ENCODE measurements at regions not wholly inside any gene's neighbourhood (a gene's known extent, or its start where the extent isn't known, plus 50 kb on each side); places are given as distances from the start of the nearest gene placed in this dataset.
"Not testable (repeated sequence)": the region's sequence is repeated elsewhere in the genome, so short reads cannot be mapped to it uniquely, and the experiment has no call there.

DNA sequence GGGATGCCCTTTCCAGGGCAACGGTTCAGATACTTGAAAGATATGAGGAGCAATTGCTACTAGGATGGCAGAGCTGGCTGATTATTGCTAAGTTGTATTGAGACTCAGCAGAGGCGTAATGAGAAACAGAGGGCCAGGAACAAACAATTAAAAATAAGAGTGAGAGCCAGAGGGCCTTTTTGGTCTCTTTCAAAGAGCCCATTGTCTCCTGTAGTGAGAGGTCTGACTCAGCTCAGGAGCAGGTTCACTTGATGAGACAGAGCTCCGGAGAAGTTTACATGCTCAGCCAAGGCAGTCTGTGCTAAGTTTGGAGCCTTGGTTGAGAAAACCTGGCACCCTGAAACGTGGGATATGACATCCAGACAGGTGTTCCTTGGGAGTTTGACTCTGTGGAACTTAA, 303.9 kb upstream of the DLGAP1 start:
- DNase-seq (ENCODE audit: low read depth) = peak; percentile 39
- no peak for TF ChIP-seq CTCF (IDR thresholded peaks at IDR 0.05; ENCODE audit: insufficient read depth, low read depth, low read length, missing control alignments)
- no peak overlapping the region for H3K4me3 ChIP-seq (ENCODE audit: low read depth, low read length)

DNA sequence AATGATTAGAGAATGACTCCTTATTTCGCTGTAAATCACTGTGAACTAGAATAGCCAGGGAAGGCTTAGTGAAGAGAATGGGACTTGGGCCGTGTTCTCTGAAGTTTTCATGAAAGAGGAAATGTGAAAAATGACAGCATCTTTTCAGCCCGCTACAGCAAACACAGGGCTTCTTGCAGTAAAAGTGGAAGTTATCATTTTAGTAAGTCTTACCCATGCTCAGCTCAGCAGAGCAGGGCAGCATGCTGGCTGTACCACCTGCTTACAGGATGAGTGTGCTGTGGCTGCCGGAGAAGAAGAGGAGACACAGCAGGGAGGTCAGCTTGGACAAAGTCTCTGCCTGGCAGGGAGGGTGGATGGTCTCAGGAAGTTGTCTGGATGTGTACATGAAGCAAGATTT, 300.7 kb upstream of the DLGAP1 start:
- TF ChIP-seq CTCF (IDR thresholded peaks at IDR 0.05; ENCODE audit: insufficient read depth, low read depth, low read length, missing control alignments) = no peak
- H3K4me3 ChIP-seq (ENCODE audit: low read depth, low read length) = no peak overlapping the region
- peak; percentile 78 for DNase-seq (ENCODE audit: low read depth)

GRCh38 chr18:4753151-4753550, 298.0 kb upstream of the DLGAP1 start:
- H3K4me3 ChIP-seq (ENCODE audit: low read depth, low read length); DNase-seq (ENCODE audit: low read depth): not testable (repeated sequence)

DNA sequence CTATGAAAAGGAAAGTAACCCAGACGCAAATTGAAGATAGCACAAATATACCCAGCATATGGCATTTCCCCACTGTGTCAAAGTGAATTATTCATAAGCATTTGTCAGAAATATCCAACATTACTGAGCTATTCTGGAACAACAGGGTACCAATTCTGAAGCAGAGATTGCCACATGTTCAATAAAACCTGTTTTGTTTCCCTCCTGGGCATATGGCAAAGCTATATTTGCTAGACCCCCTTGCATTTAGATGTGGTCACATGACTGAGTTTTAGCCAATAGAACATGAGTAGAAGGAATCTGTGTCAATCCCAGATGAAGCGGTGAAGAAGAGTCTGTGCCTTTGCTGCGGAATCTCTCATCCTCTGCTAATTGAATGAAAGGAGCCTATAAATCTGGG, 296.4 kb upstream of the DLGAP1 start:
- no peak overlapping the region for H3K4me3 ChIP-seq (ENCODE audit: low read depth, low read length)
- no peak for DNase-seq (ENCODE audit: low read depth)
- no peak for TF ChIP-seq CTCF (IDR thresholded peaks at IDR 0.05; ENCODE audit: insufficient read depth, low read depth, low read length, missing control alignments)

DNA sequence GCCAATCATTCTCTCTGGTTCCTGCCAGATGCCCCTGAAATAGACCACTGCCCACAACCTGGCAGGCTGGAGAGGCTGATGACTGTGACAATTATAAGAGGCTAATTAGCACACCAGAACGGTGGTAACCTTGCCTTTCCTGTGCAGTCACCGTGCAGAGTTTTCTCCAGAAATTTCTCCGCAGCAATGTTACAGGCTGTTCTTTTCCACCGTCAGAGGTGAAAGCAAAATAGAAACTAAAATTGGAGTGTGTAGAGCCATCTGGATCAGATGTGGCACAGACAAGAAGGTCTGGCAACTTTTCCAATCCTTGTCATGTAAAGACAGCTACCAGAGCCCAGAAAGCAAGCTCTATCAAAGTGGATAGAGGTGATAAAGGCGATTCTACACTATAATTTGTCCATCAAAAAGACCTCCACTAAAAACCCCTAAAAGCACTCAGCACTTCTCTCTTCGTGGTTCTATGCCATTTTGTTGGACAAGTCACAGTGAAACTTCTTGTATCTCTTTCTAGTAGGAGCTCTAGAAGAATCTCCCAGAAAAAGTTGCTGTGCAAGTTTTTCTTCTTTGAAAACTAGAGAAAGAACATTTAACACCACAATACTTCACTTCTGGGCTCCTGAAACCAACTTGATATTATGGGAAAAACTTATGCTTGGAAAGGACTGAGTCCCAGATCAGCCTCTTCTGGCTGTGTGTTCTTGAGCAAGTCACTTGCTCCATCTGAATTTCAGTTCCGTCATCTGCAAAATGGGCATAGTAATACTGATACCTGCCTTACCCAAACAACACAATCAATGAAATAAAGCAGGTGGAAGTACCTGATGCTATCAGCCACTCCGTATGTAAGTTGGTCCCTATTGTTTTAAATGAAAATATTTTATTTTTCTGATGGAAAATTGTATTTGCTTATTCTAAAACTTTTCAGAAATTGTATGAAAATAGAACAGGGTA, 295.6 kb upstream of the DLGAP1 start:
- DNase-seq (ENCODE audit: low read depth) = peak; percentile 19
- TF ChIP-seq CTCF (IDR thresholded peaks at IDR 0.05; ENCODE audit: insufficient read depth, low read depth, low read length, missing control alignments) = no peak
- no peak overlapping the region for H3K4me3 ChIP-seq (ENCODE audit: low read depth, low read length)

DNA sequence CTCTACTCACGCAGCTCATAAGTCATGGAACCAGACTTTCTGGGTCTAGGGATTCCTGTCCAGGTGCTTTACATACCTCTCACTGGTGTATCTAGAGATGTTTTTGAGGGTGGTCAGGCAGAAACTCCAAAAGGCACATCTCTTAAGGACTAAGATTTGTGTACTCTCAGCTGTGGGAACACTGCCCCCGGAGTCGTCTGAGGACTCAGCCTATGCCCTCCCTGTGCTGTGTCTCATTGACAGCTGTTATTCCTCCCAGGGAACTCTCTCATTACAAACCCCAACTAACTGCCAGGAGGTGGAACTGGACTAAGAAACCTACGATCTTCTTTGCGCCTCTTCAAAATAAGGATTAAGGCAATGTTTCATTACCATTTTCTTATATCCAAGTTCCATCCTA, 293.9 kb upstream of the DLGAP1 start:
- no peak overlapping the region for H3K4me3 ChIP-seq (ENCODE audit: low read depth, low read length)
- TF ChIP-seq CTCF (IDR thresholded peaks at IDR 0.05; ENCODE audit: insufficient read depth, low read depth, low read length, missing control alignments) = no peak
- DNase-seq (ENCODE audit: low read depth) = no peak

- peak; percentile 41 for DNase-seq (ENCODE audit: low read depth)
- TF ChIP-seq CTCF (IDR thresholded peaks at IDR 0.05; ENCODE audit: insufficient read depth, low read depth, low read length, missing control alignments) = no peak
- H3K4me3 ChIP-seq (ENCODE audit: low read depth, low read length) = no peak overlapping the region
Measured at GRCh38 chr18:4734903-4735302, 279.8 kb upstream of the DLGAP1 start.
